Endodermal cell (in vitro differentiated cells): ENCODE measurements at regions not wholly inside any gene's neighbourhood (a gene's known extent, or its start where the extent isn't known, plus 50 kb on each side); places are given as distances from the start of the nearest gene placed in this dataset.

ENCODE experiments used
- DNase-seq: peaks from one replicate; pipeline ENCODE4 v3.0.0-alpha.2; 2017
- H3K27ac ChIP-seq: 2 replicates; pipeline ENCODE4 v1.5.1; 2013; ENCODE audit warnings: mild to moderate bottlenecking, low read depth, low read length, moderate library complexity
- H3K27me3 ChIP-seq: 2 replicates; pipeline ENCODE4 v1.6.1; 2013; ENCODE audit warnings: mild to moderate bottlenecking, low read length, moderate library complexity; ENCODE audit not compliant: insufficient read depth, control insufficient read depth, poor library complexity, severe bottlenecking
- H3K36me3 ChIP-seq: 2 replicates; pipeline ENCODE4 v1.7.0; 2013; ENCODE audit warnings: mild to moderate bottlenecking, low read length, moderate library complexity; ENCODE audit not compliant: control insufficient read depth, insufficient read depth
- H3K4me1 ChIP-seq: one replicate; pipeline ENCODE4 v1.7.0; 2013; ENCODE audit warnings: low read length; ENCODE audit not compliant: control insufficient read depth, insufficient read depth
- H3K4me3 ChIP-seq: 2 replicates; pipeline ENCODE4 v1.5.1; 2013; ENCODE audit warnings: mild to moderate bottlenecking, low read length, moderate library complexity
- H3K9ac ChIP-seq: 2 replicates; pipeline ENCODE4 v1.6.1; 2013; ENCODE audit warnings: mild to moderate bottlenecking, low read length, moderate library complexity; ENCODE audit not compliant: poor library complexity, severe bottlenecking; ENCODE audit errors: extremely low read depth
- H3K9me3 ChIP-seq: 2 replicates; pipeline ENCODE4 v1.6.1; 2013; ENCODE audit warnings: mild to moderate bottlenecking, low read length, moderate library complexity; ENCODE audit not compliant: control insufficient read depth
- H3K27ac Mint-ChIP-seq: 2 replicates; pipeline ENCODE4 v1.8.0; 2020; ENCODE audit warnings: mixed read lengths
- H3K27me3 Mint-ChIP-seq: 2 replicates; pipeline ENCODE4 v1.8.0; 2021; ENCODE audit warnings: mild to moderate bottlenecking, mixed read lengths; ENCODE audit not compliant: insufficient read depth
- H3K36me3 Mint-ChIP-seq: 2 replicates; pipeline ENCODE4 v1.8.0; 2020; ENCODE audit warnings: low read depth, mixed read lengths
- H3K4me1 Mint-ChIP-seq: 2 replicates; pipeline ENCODE4 v1.8.0; 2020; ENCODE audit warnings: mixed read lengths
- H3K4me3 Mint-ChIP-seq: 2 replicates; pipeline ENCODE4 v1.8.0; 2020; ENCODE audit warnings: mild to moderate bottlenecking, moderate library complexity, mixed read lengths
- H3K9me3 Mint-ChIP-seq: 2 replicates; pipeline ENCODE4 v1.8.0; 2020; ENCODE audit warnings: mild to moderate bottlenecking, mixed read lengths
- CTCF ChIP-seq: fragments of 200-600 bp; sonication (generic); conservative IDR thresholded peaks from 2 replicates; pipeline ENCODE4 v1.5.0; 2021; ENCODE audit warnings: antibody characterized with exemption, mild to moderate bottlenecking
- WGBS, 2 experiments: methylation state at CpG; one replicate each; pipeline versions ENCODE4 v1.1.5 to v1.1.7; 2013; ENCODE audit warnings: missing lambda C conversion rate in 2 of 2, mixed read lengths in 1 of 2; ENCODE audit not compliant: insufficient coverage in 1 of 2, insufficient read length in 1 of 2; 5-methylcytosine and 5-hydroxymethylcytosine counted together

GRCh38 chr4:18798123-18798522 is 776.6 kb upstream of the LCORL start:
- no peak for DNase-seq
- Histone ChIP-seq H3K9me3 (no peaks in the 10 kb centered on the region), H3K27ac (no peak overlapping the region), H3K27me3 (no peaks in the 10 kb centered on the region), H3K9ac (no peak overlapping the region), H3K4me1 (no peaks in the 10 kb centered on the region), H3K36me3 (no peaks in the 10 kb centered on the region), H3K4me3 (no peak overlapping the region)
- no peak overlapping the region for H3K27ac Mint-ChIP-seq
- 86 to 100% methylated on average over 1 to 2 of the region's 2 CpGs for WGBS, 2 experiments
- TF ChIP-seq CTCF = no peak
- H3K9me3 Mint-ChIP-seq = no peaks in the 10 kb centered on the region
- H3K36me3 Mint-ChIP-seq = no peaks in the 10 kb centered on the region
- no peaks in the 10 kb centered on the region for H3K27me3 Mint-ChIP-seq
- H3K4me3 Mint-ChIP-seq = no peak overlapping the region
- H3K4me1 Mint-ChIP-seq = no peaks in the 10 kb centered on the region

DNA sequence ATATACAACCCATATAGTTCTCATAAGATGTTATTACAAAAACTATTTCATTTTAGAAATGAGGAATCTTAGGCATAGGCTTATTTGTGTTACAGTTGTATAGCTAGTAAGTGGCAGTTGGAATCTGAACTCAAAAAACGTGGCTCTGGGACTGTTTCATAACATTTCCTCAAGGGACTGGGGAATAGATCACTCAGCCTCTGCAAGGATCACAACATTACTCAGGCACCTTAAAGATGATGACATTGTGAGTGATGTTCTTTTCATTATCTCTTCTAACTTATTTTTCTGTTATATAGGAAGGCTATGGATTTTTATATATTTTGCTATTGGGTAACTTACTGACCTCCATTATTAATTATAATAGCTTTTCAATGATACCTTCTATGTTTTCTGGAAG is 774.2 kb upstream of the LCORL start:
- Histone ChIP-seq H3K36me3 (no peaks in the 10 kb centered on the region), H3K4me1 (no peaks in the 10 kb centered on the region), H3K27me3 (no peaks in the 10 kb centered on the region), H3K9me3 (no peaks in the 10 kb centered on the region), H3K4me3 (no peak overlapping the region), H3K27ac (no peak overlapping the region), H3K9ac (no peak overlapping the region)
- H3K27me3 Mint-ChIP-seq = no peaks in the 10 kb centered on the region
- H3K4me3 Mint-ChIP-seq = no peak overlapping the region
- no peaks in the 10 kb centered on the region for H3K36me3 Mint-ChIP-seq
- no peaks in the 10 kb centered on the region for H3K9me3 Mint-ChIP-seq
- no peak for TF ChIP-seq CTCF
- H3K4me1 Mint-ChIP-seq = no peaks in the 10 kb centered on the region
- 83 to 87% methylated on average over 1 of the region's 1 CpG for WGBS, 2 experiments
- DNase-seq = no peak
- H3K27ac Mint-ChIP-seq = no peak overlapping the region

DNA sequence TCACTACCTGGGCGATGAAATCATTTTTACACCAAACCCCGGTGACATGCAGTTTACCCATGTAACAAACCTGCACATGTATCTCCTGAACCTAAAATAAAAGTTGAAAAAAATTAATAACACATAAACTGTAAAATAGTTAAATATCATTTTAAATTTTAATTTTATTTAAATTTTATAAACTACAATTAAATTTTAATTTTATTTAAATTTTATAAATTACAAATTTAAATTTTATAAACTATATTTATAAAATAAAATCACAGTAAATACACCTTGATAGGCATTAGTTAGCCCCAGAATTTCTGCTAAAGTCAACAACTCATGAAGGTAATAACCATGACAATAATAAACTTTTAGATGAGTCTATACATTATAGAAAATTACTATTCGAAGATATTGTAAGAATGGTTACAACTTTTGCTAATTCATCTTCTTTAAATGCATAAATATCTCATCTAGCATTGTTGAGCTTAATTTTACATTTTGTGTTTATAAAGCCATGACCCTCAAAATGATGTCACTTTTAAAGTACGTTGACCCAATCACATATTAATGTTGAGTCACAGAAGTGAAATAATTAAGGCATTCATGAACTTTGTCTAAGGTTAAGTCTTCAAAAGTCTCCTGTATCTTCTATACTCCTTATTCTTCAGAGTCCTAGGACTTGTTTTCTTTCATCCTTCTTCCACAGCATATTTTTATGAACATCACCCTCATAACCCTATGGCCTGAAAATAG is 755.8 kb upstream of the LCORL start:
- H3K27me3 ChIP-seq = no peaks in the 10 kb centered on the region
- no peak for DNase-seq
- Mint-ChIP-seq H3K4me3 (no peak overlapping the region), H3K36me3 (peaks cover 3% of the 10 kb centered on the region), H3K4me1 (no peaks in the 10 kb centered on the region), H3K9me3 (peaks cover 22% of the 10 kb centered on the region), H3K27me3 (no peaks in the 10 kb centered on the region), H3K27ac (no peak overlapping the region)
- H3K4me3 ChIP-seq = no peak overlapping the region
- WGBS, 2 experiments = 98 to 100% methylated on average over 1 to 3 of the region's 4 CpGs
- H3K9me3 ChIP-seq = no peaks in the 10 kb centered on the region
- no peaks in the 10 kb centered on the region for H3K4me1 ChIP-seq
- no peak overlapping the region for H3K27ac ChIP-seq
- no peak overlapping the region for H3K9ac ChIP-seq
- TF ChIP-seq CTCF = no peak
- H3K36me3 ChIP-seq = no peaks in the 10 kb centered on the region
